ENCODE measurements at regions not wholly inside any gene's neighbourhood (a gene's known extent, or its start where the extent isn't known, plus 50 kb on each side); places are given as distances from the start of the nearest gene placed in this dataset.

- ATAC-seq (ENCODE audit: low read depth) (no peak), DNase-seq (ENCODE audit: low spot score in 2 of 2) (no peak)
- Mint-ChIP-seq H3K27ac (no peak overlapping the region), H3K9me3 (no peaks in the 10 kb centered on the region), H3K36me3 (no peaks in the 10 kb centered on the region), H3K4me1 (peaks cover 13% of the 10 kb centered on the region), H3K27me3 (peaks cover 50% of the 10 kb centered on the region), H3K4me3 (no peak overlapping the region)
These were observed 58.0 kb upstream of the PAX2 start for GRCh38 chr10:100687143-100688003.

GRCh38 chr10:100688201-100688600 lies 57.2 kb upstream of the PAX2 start:
- no peak for ATAC-seq (ENCODE audit: low read depth)
- H3K27ac Mint-ChIP-seq = no peak overlapping the region

GRCh38 chr10:100693821-100694220 lies 51.6 kb upstream of the PAX2 start:
- peaks cover 7% of the 10 kb centered on the region for H3K4me1 Mint-ChIP-seq
- H3K36me3 Mint-ChIP-seq = no peaks in the 10 kb centered on the region

More at GRCh38 chr10:100688201-100688600, 57.2 kb upstream of the PAX2 start:
- no peak for DNase-seq (ENCODE audit: low spot score in 2 of 2)
- Mint-ChIP-seq H3K9me3 (no peaks in the 10 kb centered on the region), H3K36me3 (no peaks in the 10 kb centered on the region), H3K27me3 (peaks cover 42% of the 10 kb centered on the region), H3K4me3 (no peak overlapping the region), H3K4me1 (peaks cover 11% of the 10 kb centered on the region)

More at GRCh38 chr10:100693821-100694220, 51.6 kb upstream of the PAX2 start:
- H3K27me3 Mint-ChIP-seq = peaks cover 13% of the 10 kb centered on the region
- no peak overlapping the region for H3K4me3 Mint-ChIP-seq
- DNase-seq (ENCODE audit: low spot score in 2 of 2) (no peak), ATAC-seq (ENCODE audit: low read depth) (no peak)
- H3K27ac Mint-ChIP-seq = no peak overlapping the region
- no peaks in the 10 kb centered on the region for H3K9me3 Mint-ChIP-seq

Measured in memory B cell (primary cell).